H9 (cell line): ENCODE measurements at regions not wholly inside any gene's neighbourhood (a gene's known extent, or its start where the extent isn't known, plus 50 kb on each side); places are given as distances from the start of the nearest gene placed in this dataset.

Experiments used
- DNase-seq: peaks from one replicate; pipeline ENCODE4 v3.0.0-alpha.2; 2017
- H2AFZ ChIP-seq: one replicate; pipeline ENCODE4 v1.6.1; 2013; ENCODE audit warnings: mild to moderate bottlenecking, low read length, control low read depth, moderate library complexity
- H2AK5ac ChIP-seq: 2 replicates; pipeline ENCODE4 v1.6.1; 2013; ENCODE audit warnings: low read length, control low read depth, mixed read lengths; ENCODE audit not compliant: insufficient read length
- H2BK120ac ChIP-seq: one replicate; pipeline ENCODE4 v1.6.1; 2013; ENCODE audit warnings: low read depth, mild to moderate bottlenecking, low read length, control low read depth, inconsistent platforms; ENCODE audit not compliant: poor library complexity, severe bottlenecking
- H2BK12ac ChIP-seq: 2 replicates; pipeline ENCODE4 v1.6.1; 2013; ENCODE audit warnings: low read length, control low read depth, mixed read lengths, low read depth; ENCODE audit not compliant: insufficient read length
- H2BK15ac ChIP-seq: 2 replicates; pipeline ENCODE4 v1.6.1; 2013; ENCODE audit warnings: low read depth, low read length, control low read depth
- H2BK20ac ChIP-seq: one replicate; pipeline ENCODE4 v1.6.1; 2013; ENCODE audit warnings: low read depth, mild to moderate bottlenecking, low read length, control low read depth, inconsistent platforms; ENCODE audit not compliant: poor library complexity, severe bottlenecking
- H2BK5ac ChIP-seq: 2 replicates; pipeline ENCODE4 v1.6.1; 2013; ENCODE audit warnings: low read length, control low read depth, mixed read lengths; ENCODE audit not compliant: insufficient read length
- H3K14ac ChIP-seq: 2 replicates; pipeline ENCODE4 v1.6.1; 2013; ENCODE audit warnings: low read length, control low read depth; ENCODE audit not compliant: insufficient read depth
- H3K18ac ChIP-seq: 2 replicates; pipeline ENCODE4 v1.6.1; 2013; ENCODE audit warnings: low read depth, mild to moderate bottlenecking, mixed read lengths, low read length, control low read depth; ENCODE audit not compliant: insufficient read length
- H3K23ac ChIP-seq: 2 replicates; pipeline ENCODE4 v1.6.1; 2013; ENCODE audit warnings: low read length, control low read depth, mixed read lengths, low read depth; ENCODE audit not compliant: insufficient read length
- H3K23me2 ChIP-seq: 2 replicates; pipeline ENCODE4 v1.6.1; 2013; ENCODE audit warnings: low read depth, mild to moderate bottlenecking, mixed read lengths, low read length, control low read depth; ENCODE audit not compliant: insufficient read length, poor library complexity, severe bottlenecking
- H3K27ac ChIP-seq: 2 replicates; pipeline ENCODE4 v1.5.1; 2013; ENCODE audit warnings: low read length, control low read depth, mixed read lengths, low read depth; ENCODE audit not compliant: insufficient read length
- H3K27me3 ChIP-seq: 2 replicates; pipeline ENCODE4 v1.6.1; 2013; ENCODE audit warnings: low read length, control low read depth, inconsistent platforms; ENCODE audit not compliant: insufficient read depth
- H3K4ac ChIP-seq: 2 replicates; pipeline ENCODE4 v1.6.1; 2013; ENCODE audit warnings: low read depth, mild to moderate bottlenecking, control low read depth, inconsistent platforms, low read length, moderate library complexity
- H3K4me1 ChIP-seq: 2 replicates; pipeline ENCODE4 v1.6.1; 2013; ENCODE audit warnings: low read length, control low read depth, inconsistent platforms; ENCODE audit not compliant: insufficient read depth
- H3K4me2 ChIP-seq: 2 replicates; pipeline ENCODE4 v1.6.1; 2013; ENCODE audit warnings: low read length, control low read depth, mixed read lengths; ENCODE audit not compliant: insufficient read length, insufficient read depth
- H3K56ac ChIP-seq: 2 replicates; pipeline ENCODE4 v1.6.1; 2013; ENCODE audit warnings: low read depth, mild to moderate bottlenecking, mixed read lengths, low read length, control low read depth; ENCODE audit not compliant: insufficient read length
- H3K79me1 ChIP-seq: 2 replicates; pipeline ENCODE4 v1.6.1; 2013; ENCODE audit warnings: low read depth, mild to moderate bottlenecking, moderate library complexity, low read length, control low read depth, inconsistent platforms; ENCODE audit not compliant: insufficient read depth, poor library complexity, severe bottlenecking
- H3K79me2 ChIP-seq: 2 replicates; pipeline ENCODE4 v1.6.1; 2013; ENCODE audit warnings: low read length, control low read depth, inconsistent platforms; ENCODE audit not compliant: insufficient read depth
- H3K9ac ChIP-seq: 2 replicates; pipeline ENCODE4 v1.6.1; 2013; ENCODE audit warnings: low read length, control low read depth, mixed read lengths; ENCODE audit not compliant: insufficient read length; ENCODE audit errors: extremely low read depth
- H3K9me3 ChIP-seq: one replicate; pipeline ENCODE4 v1.6.1; 2013; ENCODE audit warnings: low read depth, low read length, inconsistent platforms; ENCODE audit not compliant: control insufficient read depth
- H3T11ph ChIP-seq: one replicate; pipeline ENCODE4 v1.6.1; 2013; ENCODE audit warnings: mild to moderate bottlenecking, low read length, control low read depth, inconsistent platforms
- H4K20me1 ChIP-seq: one replicate; pipeline ENCODE4 v1.6.1; 2013; ENCODE audit not compliant: control insufficient read depth, insufficient read length, insufficient read depth
- H4K5ac ChIP-seq: 2 replicates; pipeline ENCODE4 v1.6.1; 2013; ENCODE audit warnings: low read depth, mild to moderate bottlenecking, mixed read lengths, low read length, control low read depth; ENCODE audit not compliant: insufficient read length
- H4K8ac ChIP-seq: replicated peaks from 2 replicates; pipeline ENCODE4 v1.6.1; 2013; ENCODE audit warnings: low read length, control low read depth, mixed read lengths, low read depth; ENCODE audit not compliant: insufficient read length
- H4K91ac ChIP-seq: 2 replicates; pipeline ENCODE4 v1.6.1; 2013; ENCODE audit warnings: low read depth, mild to moderate bottlenecking, moderate library complexity, mixed read lengths, low read length, control low read depth; ENCODE audit not compliant: insufficient read length
- H3K27ac Mint-ChIP-seq, 3 experiments: 2 replicates in 2 of 3; 3 replicates in 1 of 3; pipeline ENCODE4 v1.8.0; 2020 to 2021; ENCODE audit warnings: mixed read lengths in 3 of 3, mild to moderate bottlenecking in 1 of 3, moderate library complexity in 1 of 3
- H3K27me3 Mint-ChIP-seq: 2 replicates; pipeline ENCODE4 v1.8.0; 2021; ENCODE audit warnings: low read depth, mild to moderate bottlenecking, moderate library complexity, mixed read lengths
- H3K36me3 Mint-ChIP-seq, 3 experiments: 2 replicates in 2 of 3; 3 replicates in 1 of 3; pipeline ENCODE4 v1.8.0; 2020 to 2021; ENCODE audit warnings: low read depth in 3 of 3, mixed read lengths in 3 of 3; ENCODE audit not compliant: insufficient read depth in 1 of 3
- H3K4me1 Mint-ChIP-seq, 2 experiments: 2 replicates each; pipeline ENCODE4 v1.8.0; 2020; ENCODE audit warnings: mixed read lengths in 2 of 2
- H3K4me3 Mint-ChIP-seq, 2 experiments: 2 replicates in 1 of 2; 3 replicates in 1 of 2; pipeline ENCODE4 v1.8.0; 2020 to 2021; ENCODE audit warnings: mild to moderate bottlenecking in 2 of 2, mixed read lengths in 2 of 2, moderate library complexity in 1 of 2
- H3K9me3 Mint-ChIP-seq, 2 experiments: 2 replicates in 1 of 2; 3 replicates in 1 of 2; pipeline ENCODE4 v1.8.0; 2020; ENCODE audit warnings: mild to moderate bottlenecking in 2 of 2, mixed read lengths in 2 of 2, moderate library complexity in 1 of 2
- WGBS: extraction: QIAGEN DNeasy Blood & Tissue Kit; methylation state at CpG from one replicate; pipeline ENCODE4 v1.1.7; 2013; ENCODE audit warnings: missing lambda C conversion rate, low lambda C conversion rate, mixed read lengths; ENCODE audit not compliant: insufficient read length; ENCODE audit errors: extremely low coverage; 5-methylcytosine and 5-hydroxymethylcytosine counted together
- TF ChIP-seq, protein P1 (sequence below): fragments of 200-600 bp; sonication (generic); conservative IDR thresholded peaks from 3 replicates; pipeline ENCODE4 v1.8.0; 2021; ENCODE audit warnings: antibody characterized with exemption, mild to moderate bottlenecking

DNA sequence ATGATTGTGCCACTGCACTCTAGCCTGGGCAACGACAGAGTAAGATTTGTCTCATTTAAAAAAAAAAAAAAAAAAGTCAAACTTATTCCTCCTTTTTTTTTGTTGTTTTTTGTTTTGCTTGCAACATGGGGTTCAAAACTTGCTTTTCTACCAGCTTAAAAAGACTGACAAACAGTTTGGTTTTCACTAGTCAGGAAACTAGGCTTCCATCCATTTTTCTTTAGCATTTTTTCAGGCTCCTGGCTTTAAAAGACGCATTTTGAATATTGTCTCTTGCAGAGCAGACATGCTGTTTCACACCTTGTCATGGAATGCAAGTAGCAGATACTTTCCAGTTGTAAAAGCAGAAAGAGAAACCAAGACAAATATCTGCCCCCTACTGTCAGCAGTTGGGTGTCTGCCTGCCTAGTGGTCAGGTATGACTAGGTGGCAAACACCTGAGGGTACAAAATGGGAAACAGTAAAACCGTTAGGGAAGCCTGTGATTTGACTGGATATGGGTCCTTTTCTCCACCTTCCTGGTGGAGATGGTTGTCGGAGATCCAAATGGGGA, 139.9 kb downstream of the CCDC71L start:
- H3K27ac Mint-ChIP-seq: no peak overlapping the region
- peak; percentile 32 for DNase-seq
- no peak overlapping the region for H2BK15ac ChIP-seq

More for the DNA sequence above, 139.9 kb downstream of the CCDC71L start:
- TF ChIP-seq, protein P1, sequence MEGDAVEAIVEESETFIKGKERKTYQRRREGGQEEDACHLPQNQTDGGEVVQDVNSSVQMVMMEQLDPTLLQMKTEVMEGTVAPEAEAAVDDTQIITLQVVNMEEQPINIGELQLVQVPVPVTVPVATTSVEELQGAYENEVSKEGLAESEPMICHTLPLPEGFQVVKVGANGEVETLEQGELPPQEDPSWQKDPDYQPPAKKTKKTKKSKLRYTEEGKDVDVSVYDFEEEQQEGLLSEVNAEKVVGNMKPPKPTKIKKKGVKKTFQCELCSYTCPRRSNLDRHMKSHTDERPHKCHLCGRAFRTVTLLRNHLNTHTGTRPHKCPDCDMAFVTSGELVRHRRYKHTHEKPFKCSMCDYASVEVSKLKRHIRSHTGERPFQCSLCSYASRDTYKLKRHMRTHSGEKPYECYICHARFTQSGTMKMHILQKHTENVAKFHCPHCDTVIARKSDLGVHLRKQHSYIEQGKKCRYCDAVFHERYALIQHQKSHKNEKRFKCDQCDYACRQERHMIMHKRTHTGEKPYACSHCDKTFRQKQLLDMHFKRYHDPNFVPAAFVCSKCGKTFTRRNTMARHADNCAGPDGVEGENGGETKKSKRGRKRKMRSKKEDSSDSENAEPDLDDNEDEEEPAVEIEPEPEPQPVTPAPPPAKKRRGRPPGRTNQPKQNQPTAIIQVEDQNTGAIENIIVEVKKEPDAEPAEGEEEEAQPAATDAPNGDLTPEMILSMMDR: peak; percentile 54; the same call in 2 of the 3 replicates
- Histone ChIP-seq H3K14ac (no peak overlapping the region), H3K9me3 (no peaks in the 10 kb centered on the region), H3K56ac (no peak overlapping the region), H3K79me1 (no peaks in the 10 kb centered on the region), H4K8ac (no peak overlapping the region), H4K91ac (no peak overlapping the region), H2BK12ac (no peak overlapping the region), H3K79me2 (no peaks in the 10 kb centered on the region), H3K18ac (no peak overlapping the region), H4K20me1 (no peaks in the 10 kb centered on the region), H3K23ac (no peak overlapping the region), H3K27ac (no peak overlapping the region), H3T11ph (no peak overlapping the region), H2AK5ac (no peak overlapping the region), H4K5ac (no peak overlapping the region), H3K9ac (no peak overlapping the region), H3K4me1 (no peaks in the 10 kb centered on the region), H3K4me2 (no peak overlapping the region), H2BK120ac (no peak overlapping the region), H3K27me3 (no peaks in the 10 kb centered on the region), H2BK20ac (no peak overlapping the region), H2BK5ac (no peak overlapping the region), H2AFZ (no peak overlapping the region), H3K23me2 (no peaks in the 10 kb centered on the region), H3K4ac (no peak overlapping the region)
- Mint-ChIP-seq H3K4me1 (peaks cover 0 to 5% of the 10 kb centered on the region in 2 experiments; a peak in 1 of 4 replicates), H3K36me3 (no peaks in the 10 kb centered on the region), H3K4me3 (no peak overlapping the region), H3K27me3 (peaks cover 11% of the 10 kb centered on the region), H3K9me3 (no peaks in the 10 kb centered on the region; a peak in 1 of 5 replicates)
- WGBS: no CpG with 5 or more reads among the region's 4 CpGs
